PC-9 (cell line): ENCODE measurements at regions not wholly inside any gene's neighbourhood (a gene's known extent, or its start where the extent isn't known, plus 50 kb on each side); places are given as distances from the start of the nearest gene placed in this dataset.

Experiments used
- BruUV-seq: library from RNA; stranded (reverse); fragments of 400-500 nt; replicated peaks from 2 replicates; lab custom pipeline; 2021; lab: Mats Ljungman, UMichigan
- CTCF ChIA-PET: fragments of 300-600 bp; sonication (Branson Sonifier 250); formaldehyde crosslinking; loops from one replicate; lab custom pipeline; 2022; ENCODE audit warnings: antibody characterized with exemption; lab: Charles Lee
- POLR2A ChIA-PET: fragments of 300-600 bp; sonication (Branson Sonifier 250); formaldehyde crosslinking; loops from one replicate; lab custom pipeline; 2022; ENCODE audit warnings: antibody characterized with exemption; ENCODE audit not compliant: unreplicated experiment; lab: Charles Lee
- DNase-seq, 2 experiments: peaks; one replicate each; pipeline versions ENCODE4 v3.0.0 to v3.0.0-alpha.2; 2015 to 2022; ENCODE audit warnings: mixed read lengths in 1 of 2
- H2AFZ ChIP-seq: fragments of 200-600 bp; sonication (generic); 2 replicates; pipeline ENCODE4 v1.8.1; 2017; ENCODE audit warnings: antibody characterized with exemption
- H3F3A ChIP-seq: fragments of 200-600 bp; sonication (generic); 2 replicates; pipeline ENCODE4 v1.8.1; 2017; ENCODE audit warnings: antibody characterized with exemption, mild to moderate bottlenecking, low read depth; ENCODE audit not compliant: insufficient read depth
- H3K27ac ChIP-seq: fragments of 200-600 bp; sonication (generic); 2 replicates; pipeline ENCODE4 v1.6.1; 2016; ENCODE audit warnings: mixed run types
- H3K27me3 ChIP-seq: fragments of 200-600 bp; sonication (generic); 2 replicates; pipeline ENCODE4 v1.6.1; 2016; ENCODE audit warnings: low read depth, mixed run types; ENCODE audit not compliant: insufficient read depth
- H3K36me3 ChIP-seq: fragments of 200-600 bp; sonication (generic); 2 replicates; pipeline ENCODE4 v1.6.1; 2016; ENCODE audit warnings: low read depth, mixed run types
- H3K4me1 ChIP-seq: fragments of 200-600 bp; sonication (generic); replicated peaks from 2 replicates; pipeline ENCODE4 v1.6.1; 2016; ENCODE audit warnings: mixed run types; ENCODE audit not compliant: insufficient read depth
- H3K4me2 ChIP-seq: fragments of 200-600 bp; sonication (generic); 2 replicates; pipeline ENCODE4 v1.6.1; 2017; ENCODE audit warnings: mixed run types
- H3K4me3 ChIP-seq: fragments of 200-600 bp; sonication (generic); 2 replicates; pipeline ENCODE4 v1.6.1; 2016; ENCODE audit warnings: mixed run types
- H3K79me2 ChIP-seq: fragments of 200-600 bp; sonication (generic); 2 replicates; pipeline ENCODE4 v1.6.1; 2017; ENCODE audit warnings: low read depth, mixed run types
- H3K9me2 ChIP-seq: fragments of 200-600 bp; sonication (generic); 2 replicates; pipeline ENCODE4 v1.8.1; 2017; ENCODE audit warnings: mild to moderate bottlenecking; ENCODE audit not compliant: insufficient read depth
- H3K9me3 ChIP-seq: fragments of 200-600 bp; sonication (generic); 2 replicates; pipeline ENCODE4 v1.8.1; 2016; ENCODE audit warnings: low read depth; ENCODE audit not compliant: insufficient read depth
- H4K20me1 ChIP-seq: fragments of 200-600 bp; sonication (generic); 2 replicates; pipeline ENCODE4 v1.8.1; 2017; ENCODE audit not compliant: insufficient read depth
- EZH2 ChIP-seq: fragments of 200-600 bp; sonication (generic); IDR thresholded peaks from 2 replicates; pipeline ENCODE4 v1.8.0; 2017; ENCODE audit warnings: antibody characterized with exemption, low read depth
- intact Hi-C: fragments of 100-400 bp; cut with micrococcal nuclease; formaldehyde crosslinking; loops from one replicate; pipeline ENCODE4 v1.10.0; 2022; ENCODE audit not compliant: unreplicated experiment
- TF ChIP-seq, protein P1 (sequence below): fragments of 200-600 bp; sonication (generic); conservative IDR thresholded peaks from 2 replicates; pipeline ENCODE4 v1.6.1; 2017; ENCODE audit warnings: mixed run types, antibody characterized with exemption, mild to moderate bottlenecking, moderate library complexity

GRCh38 chr1:212503714-212504113, 71.0 kb downstream of the NENF start:
- POLR2A ChIA-PET, result no interaction called here
- Histone ChIP-seq H3K79me2 (no peaks in the 10 kb centered on the region), H3K4me3 (no peak overlapping the region), H3K4me2 (no peak overlapping the region), H4K20me1 (no peaks in the 10 kb centered on the region), H3K36me3 (no peaks in the 10 kb centered on the region), H3K27ac (no peak overlapping the region), H3K9me3 (no peaks in the 10 kb centered on the region), H2AFZ (no peak overlapping the region), H3K4me1 (peaks cover 2% of the 10 kb centered on the region), H3K9me2 (no peaks in the 10 kb centered on the region), H3K27me3 (no peaks in the 10 kb centered on the region), H3F3A (no peaks in the 10 kb centered on the region)
- TF ChIP-seq, protein P1, sequence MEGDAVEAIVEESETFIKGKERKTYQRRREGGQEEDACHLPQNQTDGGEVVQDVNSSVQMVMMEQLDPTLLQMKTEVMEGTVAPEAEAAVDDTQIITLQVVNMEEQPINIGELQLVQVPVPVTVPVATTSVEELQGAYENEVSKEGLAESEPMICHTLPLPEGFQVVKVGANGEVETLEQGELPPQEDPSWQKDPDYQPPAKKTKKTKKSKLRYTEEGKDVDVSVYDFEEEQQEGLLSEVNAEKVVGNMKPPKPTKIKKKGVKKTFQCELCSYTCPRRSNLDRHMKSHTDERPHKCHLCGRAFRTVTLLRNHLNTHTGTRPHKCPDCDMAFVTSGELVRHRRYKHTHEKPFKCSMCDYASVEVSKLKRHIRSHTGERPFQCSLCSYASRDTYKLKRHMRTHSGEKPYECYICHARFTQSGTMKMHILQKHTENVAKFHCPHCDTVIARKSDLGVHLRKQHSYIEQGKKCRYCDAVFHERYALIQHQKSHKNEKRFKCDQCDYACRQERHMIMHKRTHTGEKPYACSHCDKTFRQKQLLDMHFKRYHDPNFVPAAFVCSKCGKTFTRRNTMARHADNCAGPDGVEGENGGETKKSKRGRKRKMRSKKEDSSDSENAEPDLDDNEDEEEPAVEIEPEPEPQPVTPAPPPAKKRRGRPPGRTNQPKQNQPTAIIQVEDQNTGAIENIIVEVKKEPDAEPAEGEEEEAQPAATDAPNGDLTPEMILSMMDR, result no peak
- no peak for TF ChIP-seq EZH2
- intact Hi-C loops, result no loop called here
- no TSS peak for BruUV-seq
- DNase-seq, result no peak
- CTCF ChIA-PET, result interaction anchor here (0.6 to 0.7 kb wide), 2 partner anchors 55 to 328 kb away, joined by 4 to 11 read pairs; no protein-coding TSS in a partner anchor

GRCh38 chr1:212504171-212504803, 71.6 kb downstream of the NENF start:
- intact Hi-C loops, result no loop called here
- no peak for TF ChIP-seq EZH2
- TF ChIP-seq, protein P1, result no peak
- no peaks in the 10 kb centered on the region for H3K9me2 ChIP-seq
- H3K4me2 ChIP-seq, result no peak overlapping the region
- H3K4me3 ChIP-seq, result no peak overlapping the region
- no TSS peak for BruUV-seq
- H4K20me1 ChIP-seq, result no peaks in the 10 kb centered on the region
- H3K79me2 ChIP-seq, result no peaks in the 10 kb centered on the region
- no peak overlapping the region for H3K27ac ChIP-seq
- ChIA-PET CTCF (interaction anchor here (0.6 kb wide), 1 partner anchor 54 kb away, joined by 11 read pairs; no protein-coding TSS in a partner anchor), POLR2A (no interaction called here)
- no peaks in the 10 kb centered on the region for H3K9me3 ChIP-seq
- no peaks in the 10 kb centered on the region for H3K36me3 ChIP-seq
- no peaks in the 10 kb centered on the region for H3K27me3 ChIP-seq
- no peaks in the 10 kb centered on the region for H3K4me1 ChIP-seq
- H3F3A ChIP-seq, result no peaks in the 10 kb centered on the region
- no peak for DNase-seq
- H2AFZ ChIP-seq, result no peak overlapping the region

DNA sequence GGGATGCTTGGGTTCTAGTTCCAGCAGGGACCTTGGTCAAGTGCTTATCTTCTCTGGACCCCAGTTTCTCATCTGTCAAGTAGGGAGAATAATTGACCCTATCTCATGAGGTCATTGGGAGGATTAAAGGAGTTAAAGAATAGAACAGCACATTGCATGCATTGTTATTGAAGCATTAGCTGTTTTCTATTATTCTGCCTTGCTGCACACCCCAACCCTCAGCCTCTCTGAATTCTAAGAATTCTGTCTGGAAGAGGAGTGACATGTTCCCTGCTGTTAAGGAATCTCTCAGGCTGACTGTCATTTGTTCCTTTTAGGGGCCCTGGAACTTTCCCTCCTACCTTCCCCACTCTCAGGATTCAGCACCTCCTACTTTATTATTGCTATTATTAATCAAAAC, 73.9 kb downstream of the NENF start:
- Histone ChIP-seq H3K4me1 (no peaks in the 10 kb centered on the region), H4K20me1 (no peaks in the 10 kb centered on the region), H3K4me2 (no peak overlapping the region), H3K4me3 (no peak overlapping the region), H3K36me3 (no peaks in the 10 kb centered on the region), H3K27ac (no peak overlapping the region), H3F3A (no peaks in the 10 kb centered on the region), H3K79me2 (no peaks in the 10 kb centered on the region), H2AFZ (no peak overlapping the region), H3K9me2 (no peaks in the 10 kb centered on the region), H3K9me3 (no peaks in the 10 kb centered on the region), H3K27me3 (no peaks in the 10 kb centered on the region)
- TF ChIP-seq EZH2, result no peak
- TF ChIP-seq, protein P1, result no peak
- DNase-seq, result no peak
- ChIA-PET POLR2A (interaction anchor here (0.6 kb wide), 1 partner anchor 14 kb away, joined by 3 read pairs; no protein-coding TSS in a partner anchor), CTCF (no interaction called here)
- intact Hi-C loops, result no loop called here
- no TSS peak for BruUV-seq
